MM.1S (cell line): ENCODE measurements at regions not wholly inside any gene's neighbourhood (a gene's known extent, or its start where the extent isn't known, plus 50 kb on each side); places are given as distances from the start of the nearest gene placed in this dataset.

ENCODE experiments used
- EZH2 ChIP-seq: fragments of 300-600 bp; sonication (generic); optimal IDR thresholded peaks from 2 replicates; pipeline ENCODE3; 2017; ENCODE audit warnings: low read depth, mild to moderate bottlenecking, antibody characterized with exemption, low read length, mixed read lengths
- TF ChIP-seq, protein P1 (sequence below): fragments of 300-600 bp; sonication (generic); IDR thresholded peaks from 2 replicates; pipeline ENCODE4 v1.5.1; 2016; ENCODE audit warnings: antibody characterized with exemption, low read length, mixed read lengths

DNA sequence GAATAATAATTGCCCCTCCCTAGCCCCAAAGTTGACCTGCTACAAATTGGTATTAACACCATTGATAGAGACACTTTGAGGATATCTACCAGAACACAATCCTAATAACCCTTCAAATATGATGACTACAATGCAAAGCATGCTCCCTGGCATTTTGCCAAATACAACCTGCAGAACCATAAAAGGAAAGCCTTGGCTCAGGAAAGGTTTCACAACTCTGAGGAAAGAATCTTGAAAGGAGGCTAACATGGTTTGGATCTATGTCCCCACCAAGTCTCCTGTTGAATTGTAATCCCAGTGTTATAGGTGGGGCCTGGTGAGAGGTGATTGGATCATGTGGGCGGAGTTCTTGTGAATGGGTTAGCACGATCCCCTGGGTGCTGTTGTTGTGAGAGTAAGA, 140.4 kb upstream of the ARHGAP42 start:
- TF ChIP-seq, protein P1, sequence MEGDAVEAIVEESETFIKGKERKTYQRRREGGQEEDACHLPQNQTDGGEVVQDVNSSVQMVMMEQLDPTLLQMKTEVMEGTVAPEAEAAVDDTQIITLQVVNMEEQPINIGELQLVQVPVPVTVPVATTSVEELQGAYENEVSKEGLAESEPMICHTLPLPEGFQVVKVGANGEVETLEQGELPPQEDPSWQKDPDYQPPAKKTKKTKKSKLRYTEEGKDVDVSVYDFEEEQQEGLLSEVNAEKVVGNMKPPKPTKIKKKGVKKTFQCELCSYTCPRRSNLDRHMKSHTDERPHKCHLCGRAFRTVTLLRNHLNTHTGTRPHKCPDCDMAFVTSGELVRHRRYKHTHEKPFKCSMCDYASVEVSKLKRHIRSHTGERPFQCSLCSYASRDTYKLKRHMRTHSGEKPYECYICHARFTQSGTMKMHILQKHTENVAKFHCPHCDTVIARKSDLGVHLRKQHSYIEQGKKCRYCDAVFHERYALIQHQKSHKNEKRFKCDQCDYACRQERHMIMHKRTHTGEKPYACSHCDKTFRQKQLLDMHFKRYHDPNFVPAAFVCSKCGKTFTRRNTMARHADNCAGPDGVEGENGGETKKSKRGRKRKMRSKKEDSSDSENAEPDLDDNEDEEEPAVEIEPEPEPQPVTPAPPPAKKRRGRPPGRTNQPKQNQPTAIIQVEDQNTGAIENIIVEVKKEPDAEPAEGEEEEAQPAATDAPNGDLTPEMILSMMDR: no peak
- no peak for TF ChIP-seq EZH2
